ENCODE measurements at regions not wholly inside any gene's neighbourhood (a gene's known extent, or its start where the extent isn't known, plus 50 kb on each side); places are given as distances from the start of the nearest gene placed in this dataset.

GRCh38 chr5:179422908-179423481 lies 77.7 kb upstream of the ADAMTS2 start:
- no peak for TF ChIP-seq ZBTB40 (IDR thresholded peaks at IDR 0.05; ENCODE audit: borderline replicate concordance)
- TF ChIP-seq CEBPB (IDR thresholded peaks at IDR 0.05; ENCODE audit: borderline replicate concordance in 1 of 2, low read depth in 2 of 2, low read length in 2 of 2): no peak
- no peak for TF ChIP-seq HSF1 (IDR thresholded peaks at IDR 0.05; ENCODE audit: low read depth, low read length)
